H9 (cell line): ENCODE measurements at regions not wholly inside any gene's neighbourhood (a gene's known extent, or its start where the extent isn't known, plus 50 kb on each side); places are given as distances from the start of the nearest gene placed in this dataset.

ENCODE experiments used
- DNase-seq: peaks from one replicate; pipeline ENCODE4 v3.0.0-alpha.2; 2017
- H2AFZ ChIP-seq: one replicate; pipeline ENCODE4 v1.6.1; 2013; ENCODE audit warnings: mild to moderate bottlenecking, low read length, control low read depth, moderate library complexity
- H2AK5ac ChIP-seq: 2 replicates; pipeline ENCODE4 v1.6.1; 2013; ENCODE audit warnings: low read length, control low read depth, mixed read lengths; ENCODE audit not compliant: insufficient read length
- H2BK120ac ChIP-seq: one replicate; pipeline ENCODE4 v1.6.1; 2013; ENCODE audit warnings: low read depth, mild to moderate bottlenecking, low read length, control low read depth, inconsistent platforms; ENCODE audit not compliant: poor library complexity, severe bottlenecking
- H2BK12ac ChIP-seq: 2 replicates; pipeline ENCODE4 v1.6.1; 2013; ENCODE audit warnings: low read length, control low read depth, mixed read lengths, low read depth; ENCODE audit not compliant: insufficient read length
- H2BK15ac ChIP-seq: 2 replicates; pipeline ENCODE4 v1.6.1; 2013; ENCODE audit warnings: low read depth, low read length, control low read depth
- H2BK20ac ChIP-seq: one replicate; pipeline ENCODE4 v1.6.1; 2013; ENCODE audit warnings: low read depth, mild to moderate bottlenecking, low read length, control low read depth, inconsistent platforms; ENCODE audit not compliant: poor library complexity, severe bottlenecking
- H2BK5ac ChIP-seq: 2 replicates; pipeline ENCODE4 v1.6.1; 2013; ENCODE audit warnings: low read length, control low read depth, mixed read lengths; ENCODE audit not compliant: insufficient read length
- H3K14ac ChIP-seq: 2 replicates; pipeline ENCODE4 v1.6.1; 2013; ENCODE audit warnings: low read length, control low read depth; ENCODE audit not compliant: insufficient read depth
- H3K18ac ChIP-seq: 2 replicates; pipeline ENCODE4 v1.6.1; 2013; ENCODE audit warnings: low read depth, mild to moderate bottlenecking, mixed read lengths, low read length, control low read depth; ENCODE audit not compliant: insufficient read length
- H3K23ac ChIP-seq: 2 replicates; pipeline ENCODE4 v1.6.1; 2013; ENCODE audit warnings: low read length, control low read depth, mixed read lengths, low read depth; ENCODE audit not compliant: insufficient read length
- H3K23me2 ChIP-seq: 2 replicates; pipeline ENCODE4 v1.6.1; 2013; ENCODE audit warnings: low read depth, mild to moderate bottlenecking, mixed read lengths, low read length, control low read depth; ENCODE audit not compliant: insufficient read length, poor library complexity, severe bottlenecking
- H3K27ac ChIP-seq: 2 replicates; pipeline ENCODE4 v1.5.1; 2013; ENCODE audit warnings: low read length, control low read depth, mixed read lengths, low read depth; ENCODE audit not compliant: insufficient read length
- H3K27me3 ChIP-seq: 2 replicates; pipeline ENCODE4 v1.6.1; 2013; ENCODE audit warnings: low read length, control low read depth, inconsistent platforms; ENCODE audit not compliant: insufficient read depth
- H3K4ac ChIP-seq: 2 replicates; pipeline ENCODE4 v1.6.1; 2013; ENCODE audit warnings: low read depth, mild to moderate bottlenecking, control low read depth, inconsistent platforms, low read length, moderate library complexity
- H3K4me1 ChIP-seq: 2 replicates; pipeline ENCODE4 v1.6.1; 2013; ENCODE audit warnings: low read length, control low read depth, inconsistent platforms; ENCODE audit not compliant: insufficient read depth
- H3K4me2 ChIP-seq: 2 replicates; pipeline ENCODE4 v1.6.1; 2013; ENCODE audit warnings: low read length, control low read depth, mixed read lengths; ENCODE audit not compliant: insufficient read length, insufficient read depth
- H3K56ac ChIP-seq: 2 replicates; pipeline ENCODE4 v1.6.1; 2013; ENCODE audit warnings: low read depth, mild to moderate bottlenecking, mixed read lengths, low read length, control low read depth; ENCODE audit not compliant: insufficient read length
- H3K79me1 ChIP-seq: 2 replicates; pipeline ENCODE4 v1.6.1; 2013; ENCODE audit warnings: low read depth, mild to moderate bottlenecking, moderate library complexity, low read length, control low read depth, inconsistent platforms; ENCODE audit not compliant: insufficient read depth, poor library complexity, severe bottlenecking
- H3K79me2 ChIP-seq: 2 replicates; pipeline ENCODE4 v1.6.1; 2013; ENCODE audit warnings: low read length, control low read depth, inconsistent platforms; ENCODE audit not compliant: insufficient read depth
- H3K9ac ChIP-seq: 2 replicates; pipeline ENCODE4 v1.6.1; 2013; ENCODE audit warnings: low read length, control low read depth, mixed read lengths; ENCODE audit not compliant: insufficient read length; ENCODE audit errors: extremely low read depth
- H3K9me3 ChIP-seq: one replicate; pipeline ENCODE4 v1.6.1; 2013; ENCODE audit warnings: low read depth, low read length, inconsistent platforms; ENCODE audit not compliant: control insufficient read depth
- H3T11ph ChIP-seq: one replicate; pipeline ENCODE4 v1.6.1; 2013; ENCODE audit warnings: mild to moderate bottlenecking, low read length, control low read depth, inconsistent platforms
- H4K20me1 ChIP-seq: one replicate; pipeline ENCODE4 v1.6.1; 2013; ENCODE audit not compliant: control insufficient read depth, insufficient read length, insufficient read depth
- H4K5ac ChIP-seq: 2 replicates; pipeline ENCODE4 v1.6.1; 2013; ENCODE audit warnings: low read depth, mild to moderate bottlenecking, mixed read lengths, low read length, control low read depth; ENCODE audit not compliant: insufficient read length
- H4K8ac ChIP-seq: replicated peaks from 2 replicates; pipeline ENCODE4 v1.6.1; 2013; ENCODE audit warnings: low read length, control low read depth, mixed read lengths, low read depth; ENCODE audit not compliant: insufficient read length
- H4K91ac ChIP-seq: 2 replicates; pipeline ENCODE4 v1.6.1; 2013; ENCODE audit warnings: low read depth, mild to moderate bottlenecking, moderate library complexity, mixed read lengths, low read length, control low read depth; ENCODE audit not compliant: insufficient read length
- H3K27ac Mint-ChIP-seq, 3 experiments: 2 replicates in 2 of 3; 3 replicates in 1 of 3; pipeline ENCODE4 v1.8.0; 2020 to 2021; ENCODE audit warnings: mixed read lengths in 3 of 3, mild to moderate bottlenecking in 1 of 3, moderate library complexity in 1 of 3
- H3K27me3 Mint-ChIP-seq: 2 replicates; pipeline ENCODE4 v1.8.0; 2021; ENCODE audit warnings: low read depth, mild to moderate bottlenecking, moderate library complexity, mixed read lengths
- H3K36me3 Mint-ChIP-seq, 3 experiments: 2 replicates in 2 of 3; 3 replicates in 1 of 3; pipeline ENCODE4 v1.8.0; 2020 to 2021; ENCODE audit warnings: low read depth in 3 of 3, mixed read lengths in 3 of 3; ENCODE audit not compliant: insufficient read depth in 1 of 3
- H3K4me1 Mint-ChIP-seq, 2 experiments: 2 replicates each; pipeline ENCODE4 v1.8.0; 2020; ENCODE audit warnings: mixed read lengths in 2 of 2
- H3K4me3 Mint-ChIP-seq, 2 experiments: 2 replicates in 1 of 2; 3 replicates in 1 of 2; pipeline ENCODE4 v1.8.0; 2020 to 2021; ENCODE audit warnings: mild to moderate bottlenecking in 2 of 2, mixed read lengths in 2 of 2, moderate library complexity in 1 of 2
- H3K9me3 Mint-ChIP-seq, 2 experiments: 2 replicates in 1 of 2; 3 replicates in 1 of 2; pipeline ENCODE4 v1.8.0; 2020; ENCODE audit warnings: mild to moderate bottlenecking in 2 of 2, mixed read lengths in 2 of 2, moderate library complexity in 1 of 2
- WGBS: extraction: QIAGEN DNeasy Blood & Tissue Kit; methylation state at CpG from one replicate; pipeline ENCODE4 v1.1.7; 2013; ENCODE audit warnings: missing lambda C conversion rate, low lambda C conversion rate, mixed read lengths; ENCODE audit not compliant: insufficient read length; ENCODE audit errors: extremely low coverage; 5-methylcytosine and 5-hydroxymethylcytosine counted together
- TF ChIP-seq, protein P1 (sequence below): fragments of 200-600 bp; sonication (generic); conservative IDR thresholded peaks from 3 replicates; pipeline ENCODE4 v1.8.0; 2021; ENCODE audit warnings: antibody characterized with exemption, mild to moderate bottlenecking

DNA sequence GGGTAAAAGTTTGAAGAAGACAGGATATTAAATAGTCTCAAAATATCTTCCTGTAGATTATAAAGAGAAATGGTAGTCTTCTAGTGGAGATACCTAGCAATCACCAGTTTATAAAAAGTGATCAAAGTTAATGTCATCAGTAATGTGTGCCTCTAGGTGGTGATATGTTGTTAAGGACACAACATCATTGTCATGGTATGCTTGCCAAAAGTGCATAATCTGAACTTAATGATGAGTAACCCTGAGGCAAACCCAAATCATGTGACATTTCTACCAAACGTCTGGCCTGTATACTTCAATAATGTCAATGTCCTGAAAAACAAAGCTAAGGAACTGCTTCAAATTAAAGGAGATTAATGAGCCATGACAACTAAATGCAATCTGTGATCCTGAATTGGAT is 214.7 kb downstream of the PHLDA1 start:
- Histone ChIP-seq H3K79me2 (no peaks in the 10 kb centered on the region), H4K20me1 (no peaks in the 10 kb centered on the region), H3K23me2 (no peaks in the 10 kb centered on the region), H4K5ac (no peak overlapping the region), H4K8ac (no peak overlapping the region), H3K27me3 (no peaks in the 10 kb centered on the region), H3T11ph (no peak overlapping the region), H3K79me1 (no peaks in the 10 kb centered on the region), H3K9ac (no peak overlapping the region), H2AFZ (no peak overlapping the region), H2BK120ac (no peak overlapping the region), H4K91ac (no peak overlapping the region), H3K56ac (no peak overlapping the region), H3K4me2 (no peak overlapping the region), H3K4me1 (peaks cover 12% of the 10 kb centered on the region; the same call in 1 of the 2 replicates), H2BK15ac (no peak overlapping the region), H3K23ac (no peak overlapping the region), H2BK5ac (no peak overlapping the region), H3K14ac (no peak overlapping the region), H3K27ac (no peak overlapping the region), H2AK5ac (no peak overlapping the region), H2BK12ac (no peak overlapping the region), H3K9me3 (no peaks in the 10 kb centered on the region), H3K18ac (no peak overlapping the region), H3K4ac (no peak overlapping the region), H2BK20ac (no peak overlapping the region)
- Mint-ChIP-seq H3K27ac (no peak overlapping the region), H3K9me3 (no peaks in the 10 kb centered on the region), H3K4me1 (peaks cover 45 to 46% of the 10 kb centered on the region in 2 experiments), H3K27me3 (peaks cover 6% of the 10 kb centered on the region), H3K36me3 (no peaks in the 10 kb centered on the region; a peak in 1 of 7 replicates), H3K4me3 (no peak overlapping the region)
- DNase-seq = no peak
- no CpG with 5 or more reads among the region's 1 CpG for WGBS
- TF ChIP-seq, protein P1, sequence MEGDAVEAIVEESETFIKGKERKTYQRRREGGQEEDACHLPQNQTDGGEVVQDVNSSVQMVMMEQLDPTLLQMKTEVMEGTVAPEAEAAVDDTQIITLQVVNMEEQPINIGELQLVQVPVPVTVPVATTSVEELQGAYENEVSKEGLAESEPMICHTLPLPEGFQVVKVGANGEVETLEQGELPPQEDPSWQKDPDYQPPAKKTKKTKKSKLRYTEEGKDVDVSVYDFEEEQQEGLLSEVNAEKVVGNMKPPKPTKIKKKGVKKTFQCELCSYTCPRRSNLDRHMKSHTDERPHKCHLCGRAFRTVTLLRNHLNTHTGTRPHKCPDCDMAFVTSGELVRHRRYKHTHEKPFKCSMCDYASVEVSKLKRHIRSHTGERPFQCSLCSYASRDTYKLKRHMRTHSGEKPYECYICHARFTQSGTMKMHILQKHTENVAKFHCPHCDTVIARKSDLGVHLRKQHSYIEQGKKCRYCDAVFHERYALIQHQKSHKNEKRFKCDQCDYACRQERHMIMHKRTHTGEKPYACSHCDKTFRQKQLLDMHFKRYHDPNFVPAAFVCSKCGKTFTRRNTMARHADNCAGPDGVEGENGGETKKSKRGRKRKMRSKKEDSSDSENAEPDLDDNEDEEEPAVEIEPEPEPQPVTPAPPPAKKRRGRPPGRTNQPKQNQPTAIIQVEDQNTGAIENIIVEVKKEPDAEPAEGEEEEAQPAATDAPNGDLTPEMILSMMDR = no peak
